OCI-LY7 (cell line): ENCODE measurements at regions not wholly inside any gene's neighbourhood (a gene's known extent, or its start where the extent isn't known, plus 50 kb on each side); places are given as distances from the start of the nearest gene placed in this dataset.

Experiments
- BruUV-seq: library from RNA; stranded (reverse); fragments of 400-500 nt; replicated peaks from 2 replicates; lab custom pipeline; 2021; lab: Mats Ljungman, UMichigan
- CTCF ChIA-PET: fragments of 300-600 bp; sonication (Branson Sonifier 250); formaldehyde crosslinking; loops from one replicate; lab custom pipeline; 2022; ENCODE audit warnings: antibody characterized with exemption; ENCODE audit not compliant: unreplicated experiment; lab: Charles Lee
- POLR2A ChIA-PET: fragments of 300-600 bp; sonication (Branson Sonifier 250); formaldehyde crosslinking; loops from one replicate; lab custom pipeline; 2022; ENCODE audit warnings: antibody characterized with exemption; lab: Charles Lee
- DNase-seq: peaks from one replicate; pipeline ENCODE4 v3.0.0-alpha.2; 2015; ENCODE audit warnings: low spot score
- H2AFZ ChIP-seq: fragments of 200-600 bp; sonication (generic), shearing (Covaris generic); 2 replicates; pipeline ENCODE4 v1.6.1; 2014; ENCODE audit warnings: mild to moderate bottlenecking, antibody characterized with exemption, low read length, moderate library complexity
- H3K27ac ChIP-seq: fragments of 200-600 bp; sonication (generic); 2 replicates; pipeline ENCODE4 v1.5.1; 2014; ENCODE audit warnings: mixed run types, low read depth, mild to moderate bottlenecking, moderate library complexity, low read length, inconsistent platforms; ENCODE audit not compliant: poor library complexity, severe bottlenecking
- H3K36me3 ChIP-seq: fragments of 200-600 bp; sonication (generic); 2 replicates; pipeline ENCODE4 v1.6.1; 2014; ENCODE audit warnings: mild to moderate bottlenecking, antibody characterized with exemption, low read length, moderate library complexity, mixed read lengths; ENCODE audit not compliant: insufficient read depth
- H3K4me1 ChIP-seq: fragments of 200-600 bp; sonication (generic); 2 replicates; pipeline ENCODE4 v1.5.1; 2014; ENCODE audit warnings: mild to moderate bottlenecking, low read length; ENCODE audit not compliant: insufficient read depth, poor library complexity, severe bottlenecking
- H3K4me2 ChIP-seq: fragments of 200-600 bp; sonication (generic); 2 replicates; pipeline ENCODE4 v1.6.1; 2014; ENCODE audit warnings: mild to moderate bottlenecking, low read length
- H3K4me3 ChIP-seq: fragments of 200-600 bp; sonication (generic); 2 replicates; pipeline ENCODE4 v1.5.1; 2014; ENCODE audit warnings: mild to moderate bottlenecking, low read depth, low read length; ENCODE audit not compliant: poor library complexity, severe bottlenecking
- H3K79me2 ChIP-seq: fragments of 200-600 bp; sonication (generic); 2 replicates; pipeline ENCODE4 v1.6.1; 2016; ENCODE audit warnings: low read depth, mild to moderate bottlenecking, low read length, moderate library complexity, mixed read lengths; ENCODE audit not compliant: insufficient read depth
- H3K9me2 ChIP-seq: fragments of 200-600 bp; sonication (generic); 2 replicates; pipeline ENCODE4 v1.6.1; 2016; ENCODE audit warnings: mild to moderate bottlenecking, low read length, mixed read lengths; ENCODE audit not compliant: insufficient read depth
- H3K9me3 ChIP-seq: fragments of 200-600 bp; sonication (generic); 2 replicates; pipeline ENCODE4 v1.6.1; 2014; ENCODE audit warnings: mild to moderate bottlenecking, mixed run types, low read length, mixed read lengths
- H4K20me1 ChIP-seq: fragments of 200-600 bp; sonication (generic); 2 replicates; pipeline ENCODE4 v1.6.1; 2014; ENCODE audit warnings: mild to moderate bottlenecking, antibody characterized with exemption, low read length, moderate library complexity, mixed read lengths; ENCODE audit not compliant: insufficient read depth
- EZH2phosphoT487 ChIP-seq: fragments of 200-600 bp; sonication (generic); IDR thresholded peaks from 2 replicates; pipeline ENCODE4 v1.6.1; 2018; ENCODE audit warnings: low read depth, borderline replicate concordance, mild to moderate bottlenecking, mixed run types, antibody characterized with exemption, low read length, moderate library complexity, mixed read lengths
- intact Hi-C: fragments of 100-400 bp; cut with micrococcal nuclease; formaldehyde crosslinking; loops from one replicate; pipeline ENCODE4 v1.10.0; 2022; ENCODE audit not compliant: unreplicated experiment
- TF ChIP-seq, protein P1 (sequence below): fragments of 200-600 bp; sonication (generic); conservative IDR thresholded peaks from 2 replicates; pipeline ENCODE4 v1.5.1; 2014; ENCODE audit warnings: mild to moderate bottlenecking, antibody characterized with exemption, low read length, moderate library complexity, mixed read lengths

DNA sequence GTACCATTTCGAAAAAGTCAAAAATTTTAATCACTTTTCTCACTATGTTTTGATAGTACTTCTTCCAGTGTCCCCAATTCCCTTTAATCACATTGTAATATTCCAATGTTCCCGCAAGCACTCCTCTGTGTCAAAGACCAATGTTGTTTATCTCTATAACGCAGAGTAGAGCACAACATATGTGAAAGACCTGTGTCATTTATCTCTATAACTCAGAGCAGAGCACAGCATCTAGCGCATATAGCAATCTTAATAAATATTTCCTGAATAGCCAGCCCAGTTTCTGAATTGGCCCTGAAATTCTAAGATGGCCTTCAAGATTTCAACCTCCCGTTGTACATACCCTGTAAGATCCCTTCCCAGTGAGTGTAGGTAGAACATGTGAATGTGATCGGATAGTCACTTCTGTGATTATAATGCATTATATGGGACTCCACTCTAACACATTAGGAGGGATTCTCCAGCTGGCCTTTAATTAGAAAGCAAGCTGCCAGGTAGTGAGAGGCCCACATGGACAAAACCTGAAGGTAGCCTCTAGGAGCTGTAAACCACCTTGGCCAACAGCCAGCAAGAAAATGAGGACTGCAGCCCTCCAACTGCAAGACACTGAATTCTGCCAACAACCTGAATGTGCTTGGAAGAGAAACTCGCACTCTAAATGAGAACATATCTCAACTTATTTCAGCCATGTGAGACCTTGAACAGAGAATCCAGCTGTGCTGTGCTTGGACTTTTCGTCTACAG is 238.8 kb upstream of the SYT10 start:
- ChIA-PET CTCF (no interaction called here), POLR2A (interaction anchor here (0.6 kb wide), 1 partner anchor 25 kb away, joined by 3 read pairs; no protein-coding TSS in a partner anchor)
- DNase-seq: no peak
- H3K9me2 ChIP-seq: no peaks in the 10 kb centered on the region
- no peak overlapping the region for H3K4me3 ChIP-seq
- H2AFZ ChIP-seq: no peak overlapping the region
- no peaks in the 10 kb centered on the region for H3K4me1 ChIP-seq
- no peaks in the 10 kb centered on the region for H3K36me3 ChIP-seq
- H3K79me2 ChIP-seq: no peaks in the 10 kb centered on the region
- intact Hi-C loops: no loop called here
- H3K9me3 ChIP-seq: no peaks in the 10 kb centered on the region
- no peaks in the 10 kb centered on the region for H4K20me1 ChIP-seq
- TF ChIP-seq EZH2phosphoT487: no peak
- TF ChIP-seq, protein P1, sequence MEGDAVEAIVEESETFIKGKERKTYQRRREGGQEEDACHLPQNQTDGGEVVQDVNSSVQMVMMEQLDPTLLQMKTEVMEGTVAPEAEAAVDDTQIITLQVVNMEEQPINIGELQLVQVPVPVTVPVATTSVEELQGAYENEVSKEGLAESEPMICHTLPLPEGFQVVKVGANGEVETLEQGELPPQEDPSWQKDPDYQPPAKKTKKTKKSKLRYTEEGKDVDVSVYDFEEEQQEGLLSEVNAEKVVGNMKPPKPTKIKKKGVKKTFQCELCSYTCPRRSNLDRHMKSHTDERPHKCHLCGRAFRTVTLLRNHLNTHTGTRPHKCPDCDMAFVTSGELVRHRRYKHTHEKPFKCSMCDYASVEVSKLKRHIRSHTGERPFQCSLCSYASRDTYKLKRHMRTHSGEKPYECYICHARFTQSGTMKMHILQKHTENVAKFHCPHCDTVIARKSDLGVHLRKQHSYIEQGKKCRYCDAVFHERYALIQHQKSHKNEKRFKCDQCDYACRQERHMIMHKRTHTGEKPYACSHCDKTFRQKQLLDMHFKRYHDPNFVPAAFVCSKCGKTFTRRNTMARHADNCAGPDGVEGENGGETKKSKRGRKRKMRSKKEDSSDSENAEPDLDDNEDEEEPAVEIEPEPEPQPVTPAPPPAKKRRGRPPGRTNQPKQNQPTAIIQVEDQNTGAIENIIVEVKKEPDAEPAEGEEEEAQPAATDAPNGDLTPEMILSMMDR: no peak
- no TSS peak for BruUV-seq
- no peak overlapping the region for H3K27ac ChIP-seq
- no peak overlapping the region for H3K4me2 ChIP-seq

GRCh38 chr12:33690562-33690961 is 250.9 kb upstream of the SYT10 start:
- Histone ChIP-seq H3K4me3 (no peak overlapping the region), H2AFZ (no peak overlapping the region), H3K4me2 (no peak overlapping the region), H3K36me3 (no peaks in the 10 kb centered on the region), H3K9me2 (no peaks in the 10 kb centered on the region), H4K20me1 (no peaks in the 10 kb centered on the region), H3K9me3 (no peaks in the 10 kb centered on the region), H3K79me2 (no peaks in the 10 kb centered on the region), H3K4me1 (no peaks in the 10 kb centered on the region), H3K27ac (no peak overlapping the region)
- no peak for DNase-seq
- POLR2A ChIA-PET: no interaction called here
- CTCF ChIA-PET: no interaction called here
- TF ChIP-seq, protein P1: no peak
- no peak for TF ChIP-seq EZH2phosphoT487
- BruUV-seq: no TSS peak
- intact Hi-C loops: no loop called here

- no TSS peak for BruUV-seq
- POLR2A ChIA-PET: interaction anchor here (0.7 kb wide), 1 partner anchor 855 kb away, joined by 3 read pairs; no protein-coding TSS in a partner anchor
- DNase-seq: no peak
Observed at GRCh38 chr12:33703221-33703620, 263.6 kb upstream of the SYT10 start.

More at GRCh38 chr12:33703221-33703620, 263.6 kb upstream of the SYT10 start:
- H3K27ac ChIP-seq: no peak overlapping the region
- no peaks in the 10 kb centered on the region for H3K9me2 ChIP-seq
- no peak overlapping the region for H2AFZ ChIP-seq
- H3K9me3 ChIP-seq: no peaks in the 10 kb centered on the region
- intact Hi-C loops: no loop called here
- H4K20me1 ChIP-seq: no peaks in the 10 kb centered on the region
- no peaks in the 10 kb centered on the region for H3K79me2 ChIP-seq
- no peaks in the 10 kb centered on the region for H3K36me3 ChIP-seq
- H3K4me3 ChIP-seq: no peak overlapping the region
- no peaks in the 10 kb centered on the region for H3K4me1 ChIP-seq
- no peak overlapping the region for H3K4me2 ChIP-seq
- TF ChIP-seq, protein P1: no peak
- TF ChIP-seq EZH2phosphoT487: no peak
- CTCF ChIA-PET: no interaction called here
